ENCODE measurements at regions not wholly inside any gene's neighbourhood (a gene's known extent, or its start where the extent isn't known, plus 50 kb on each side); places are given as distances from the start of the nearest gene placed in this dataset.
"Not testable (repeated sequence)": the region's sequence is repeated elsewhere in the genome, so short reads cannot be mapped to it uniquely, and the experiment has no call there.

DNA sequence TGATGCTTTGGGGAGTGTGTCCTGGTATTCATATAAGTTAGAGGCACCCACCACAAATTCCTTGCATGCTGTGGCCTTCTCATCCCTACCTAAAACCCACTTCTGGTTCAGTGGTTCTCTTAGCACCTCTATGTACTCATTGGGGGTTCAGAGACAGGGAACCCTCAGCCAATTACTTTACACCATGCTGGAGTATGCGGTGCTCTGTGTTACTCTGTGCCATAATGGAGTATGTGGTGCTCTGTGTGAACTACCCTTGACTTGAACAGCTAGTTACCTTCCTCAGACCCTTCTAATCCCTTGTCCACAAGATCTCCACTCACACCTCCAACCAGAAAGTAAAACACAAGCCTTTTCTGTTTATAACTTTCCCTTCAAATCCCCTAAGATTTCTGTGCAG is 172.5 kb upstream of the E2F7 start:
- in situ Hi-C loops (cut with HindIII; ENCODE audit: low sequenced_read_pairs): loop anchor here (5.0 kb wide), 1 partner anchor 36 kb away; no protein-coding TSS in a partner anchor

DNA sequence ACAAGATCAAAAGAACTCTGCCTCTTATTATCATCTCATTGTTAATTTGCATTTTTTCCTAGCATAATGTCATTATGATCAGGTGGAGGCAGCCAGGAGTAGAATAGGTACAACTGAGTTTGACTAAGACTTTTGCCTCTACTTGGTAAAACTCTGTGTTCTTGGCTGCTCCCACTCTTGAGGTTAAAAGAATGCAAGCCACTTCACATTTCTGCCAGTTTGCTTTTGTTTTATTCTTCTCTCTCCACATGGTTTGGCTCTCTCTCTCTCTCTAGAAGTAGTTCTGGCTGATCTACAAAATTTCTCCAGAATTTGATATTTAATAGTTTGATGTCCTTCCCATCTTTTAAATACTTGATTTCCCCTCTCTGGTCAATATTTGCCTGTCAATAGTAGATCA is 170.7 kb upstream of the E2F7 start:
- in situ Hi-C loops (cut with HindIII; ENCODE audit: low sequenced_read_pairs): loop anchor here (5.0 kb wide), 1 partner anchor 34 kb away; no protein-coding TSS in a partner anchor

DNA sequence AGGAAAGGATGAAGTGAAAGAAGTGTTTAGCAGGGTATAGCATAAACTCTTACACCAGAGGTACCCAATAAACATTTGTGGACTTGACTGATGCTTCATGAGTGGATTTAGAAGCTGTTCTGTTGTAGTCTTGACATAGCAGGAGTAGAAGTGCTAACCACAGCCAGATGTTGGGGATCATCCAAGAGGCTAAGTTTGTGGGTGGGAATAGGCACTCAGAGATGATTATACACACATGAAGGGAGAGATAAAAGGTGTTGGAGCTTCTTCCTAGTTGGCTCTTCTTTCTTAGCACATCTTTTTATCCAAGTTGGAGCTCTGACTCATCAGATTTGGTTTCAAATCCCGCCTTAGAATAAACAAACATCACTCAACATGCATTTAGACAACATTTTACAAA is 166.7 kb upstream of the E2F7 start:
- in situ Hi-C loops (cut with HindIII; ENCODE audit: low sequenced_read_pairs): no loop called here

DNA sequence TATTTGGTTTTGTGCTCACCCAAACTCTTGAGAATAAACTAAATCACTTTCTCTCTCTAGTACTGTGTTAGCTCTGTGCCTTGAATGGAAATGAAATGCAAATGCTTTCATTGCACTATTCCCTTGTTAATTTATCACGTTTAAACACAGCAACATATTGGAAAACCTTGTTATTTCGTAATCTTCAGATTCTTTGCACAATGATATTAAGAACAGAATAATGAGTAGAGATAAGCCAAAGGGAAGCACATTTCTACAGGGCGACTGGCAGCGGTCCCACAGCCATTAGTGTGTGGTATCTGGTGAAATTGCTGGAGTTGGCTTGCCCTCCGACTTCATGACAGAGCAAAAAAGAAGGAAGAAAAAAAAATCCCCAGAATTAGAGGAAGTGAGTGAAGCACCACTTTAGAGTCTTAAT is 166.1 kb upstream of the E2F7 start:
- in situ Hi-C loops (cut with HindIII; ENCODE audit: low sequenced_read_pairs): no loop called here

DNA sequence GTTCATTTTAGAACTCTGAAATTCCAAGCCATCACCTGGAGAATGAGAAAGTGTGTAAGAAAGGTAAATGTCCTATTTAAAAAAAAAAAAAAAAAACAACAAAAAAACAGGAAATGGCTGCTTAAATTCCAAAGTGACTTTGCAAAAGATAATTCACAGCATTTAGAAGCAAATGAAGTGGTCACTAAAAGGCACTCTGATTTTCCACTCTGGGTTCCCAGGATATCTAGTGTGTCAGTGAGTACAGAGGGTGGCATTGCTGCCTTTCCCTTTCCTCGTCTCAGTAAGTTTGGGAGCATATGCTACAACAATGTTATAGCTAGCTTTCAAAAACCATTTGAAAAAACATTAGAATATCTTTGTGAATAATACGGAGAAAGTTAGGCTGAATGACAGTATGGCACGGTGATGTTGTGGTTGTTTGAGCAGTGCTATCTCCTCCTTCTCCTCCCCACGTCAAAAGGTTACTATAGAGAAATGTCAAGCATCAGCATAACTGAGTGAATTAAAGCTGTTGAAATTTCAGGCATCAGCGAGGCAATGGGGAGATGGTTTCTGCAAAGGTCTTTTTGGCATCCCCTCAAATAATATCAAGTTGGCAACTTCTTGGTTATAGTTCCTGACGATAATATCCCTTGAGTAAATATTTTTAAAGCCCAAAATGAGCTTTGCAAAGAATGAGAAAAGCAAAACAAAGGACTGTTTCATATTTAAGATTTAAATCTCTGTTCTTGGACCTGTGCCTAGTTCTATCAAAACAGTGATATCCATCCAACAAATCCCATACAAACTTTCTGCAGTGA is 164.5 kb upstream of the E2F7 start:
- in situ Hi-C loops (cut with HindIII; ENCODE audit: low sequenced_read_pairs): no loop called here

DNA sequence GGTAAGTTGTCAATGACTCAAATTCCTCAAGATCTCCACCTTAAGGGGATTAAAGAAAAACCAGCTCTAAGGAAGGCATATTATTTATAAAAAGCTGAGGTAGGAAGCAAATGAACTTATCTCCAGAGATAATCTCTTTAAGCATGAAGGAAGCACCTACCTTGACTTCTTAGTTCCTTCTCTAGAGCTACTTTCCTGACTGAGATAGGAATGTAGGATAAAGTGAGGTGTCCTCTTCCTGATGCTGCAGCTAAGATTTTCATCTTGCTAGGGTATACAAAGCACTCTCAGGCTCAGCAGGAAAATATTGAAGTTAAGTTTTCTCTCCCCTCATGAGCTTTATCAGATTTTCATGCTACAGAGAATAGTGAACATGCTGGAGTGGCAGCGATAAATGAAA is 163.0 kb upstream of the E2F7 start:
- in situ Hi-C loops (cut with HindIII; ENCODE audit: low sequenced_read_pairs): no loop called here

DNA sequence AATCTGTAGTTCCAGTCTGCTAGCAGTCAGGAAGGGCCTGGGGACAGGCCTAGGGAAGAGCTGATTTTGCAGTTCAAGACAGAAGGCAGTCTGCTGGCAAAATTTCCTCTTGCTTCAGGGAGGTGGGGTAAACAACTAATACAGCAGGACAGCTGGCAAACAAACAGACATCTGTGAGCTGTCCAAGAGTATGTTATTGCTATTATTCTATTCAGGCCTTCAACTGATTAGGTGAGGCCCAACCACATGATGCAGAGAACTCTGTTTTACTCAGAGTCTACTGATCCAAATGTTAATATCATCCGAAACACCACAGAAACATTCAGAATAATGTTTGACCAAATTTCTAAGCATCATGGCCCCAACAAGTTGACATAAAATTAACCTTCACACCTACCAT is 161.0 kb upstream of the E2F7 start:
- in situ Hi-C loops (cut with HindIII; ENCODE audit: low sequenced_read_pairs): no loop called here

DNA sequence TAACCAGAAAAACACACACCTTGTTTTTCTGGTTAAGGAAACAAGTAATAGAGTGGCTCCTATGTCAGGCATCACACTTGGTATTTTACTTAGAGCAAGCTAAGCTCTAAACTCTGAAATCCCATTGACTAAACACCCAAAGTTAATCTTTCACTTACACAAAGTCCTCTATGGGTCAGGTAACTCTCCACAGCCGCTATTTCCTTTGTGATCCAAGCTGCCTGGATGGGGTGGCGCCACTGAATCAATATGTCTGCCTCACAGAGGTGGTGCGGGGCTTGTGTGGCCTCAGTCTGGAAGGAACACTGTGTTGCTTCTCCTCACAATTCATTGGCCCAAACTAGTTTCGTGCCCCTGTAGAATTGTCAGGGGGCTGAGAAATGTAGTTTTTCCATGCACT is 160.0 kb upstream of the E2F7 start:
- in situ Hi-C loops (cut with HindIII; ENCODE audit: low sequenced_read_pairs): no loop called here

DNA sequence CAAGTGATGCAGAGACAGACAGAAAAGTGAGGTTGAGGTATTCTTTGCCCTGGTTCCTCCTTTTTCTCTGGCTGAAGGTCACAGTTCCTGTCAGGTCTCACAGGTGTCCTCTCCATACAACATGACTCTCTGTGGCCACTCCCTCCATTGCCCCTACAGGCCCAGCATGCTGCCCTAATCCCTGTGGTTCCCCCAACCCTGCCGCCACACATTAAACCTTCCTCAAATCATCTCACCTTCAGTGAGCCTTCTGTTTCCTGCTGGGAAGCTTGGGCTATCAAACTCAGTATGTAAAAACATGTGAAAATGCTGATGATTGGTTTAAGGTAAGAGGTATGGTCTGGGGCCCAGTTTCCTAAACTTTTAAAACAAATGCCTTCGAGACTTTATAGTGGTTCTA is 159.0 kb upstream of the E2F7 start:
- in situ Hi-C loops (cut with HindIII; ENCODE audit: low sequenced_read_pairs): no loop called here

DNA sequence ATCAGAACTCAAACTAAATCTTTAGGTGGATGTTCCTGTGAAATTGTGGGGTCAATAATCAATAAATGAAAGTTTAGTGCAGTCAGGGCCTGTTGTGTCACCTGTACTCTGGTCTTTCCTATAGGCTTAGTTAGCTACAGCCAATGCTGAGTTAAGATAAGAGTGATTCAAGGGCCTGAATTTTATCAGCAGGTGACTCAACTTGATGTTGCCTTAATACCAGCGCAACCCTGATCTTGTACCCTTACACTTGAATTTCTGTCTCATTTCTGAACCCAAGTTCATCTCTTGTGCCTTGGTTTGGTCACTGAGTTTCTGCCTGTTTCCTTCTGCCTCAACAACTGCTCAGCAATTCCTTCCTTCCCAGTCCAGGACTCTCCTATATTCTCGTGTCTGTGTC is 157.0 kb upstream of the E2F7 start:
- in situ Hi-C loops (cut with HindIII; ENCODE audit: low sequenced_read_pairs): no loop called here

DNA sequence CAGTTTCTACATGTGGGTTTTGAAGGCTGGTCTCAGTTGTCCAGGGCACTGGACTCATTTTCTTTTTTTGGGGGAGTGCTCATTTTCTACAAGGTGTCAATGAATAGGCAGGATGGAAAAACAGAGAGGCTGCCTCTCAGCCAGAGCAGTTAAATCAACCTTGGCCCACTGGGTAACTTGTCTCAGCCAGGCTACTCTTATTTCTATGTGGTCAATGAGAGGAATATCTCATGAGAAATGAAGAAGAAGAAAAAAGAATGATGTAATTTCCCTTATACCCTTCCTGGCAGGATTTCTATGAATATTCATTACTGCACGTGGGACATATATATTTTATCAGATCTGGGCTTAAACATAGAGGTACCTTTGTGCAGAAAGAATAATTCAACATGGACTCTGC is 155.2 kb upstream of the E2F7 start:
- in situ Hi-C loops (cut with HindIII; ENCODE audit: low sequenced_read_pairs): no loop called here

DNA sequence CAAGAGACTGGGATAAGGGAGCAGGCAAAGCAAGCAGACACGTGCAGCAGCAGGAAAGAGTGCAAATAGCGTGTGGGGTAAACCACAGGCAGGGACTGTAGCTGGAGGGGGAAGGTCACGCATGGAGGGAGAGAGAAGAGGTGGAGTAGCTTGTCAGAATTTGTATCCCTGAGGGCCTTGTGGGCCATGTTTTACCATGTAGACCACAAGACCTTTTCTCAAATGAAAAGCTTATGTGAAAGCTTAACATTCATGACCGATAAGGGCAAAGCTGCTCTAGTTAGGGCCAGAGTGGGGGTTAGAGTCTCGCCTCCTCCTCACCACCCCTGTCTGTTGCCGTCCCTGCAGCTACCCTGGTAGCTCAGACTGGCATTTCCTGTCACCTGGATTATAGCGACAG is 152.9 kb upstream of the E2F7 start:
- in situ Hi-C loops (cut with HindIII; ENCODE audit: low sequenced_read_pairs): no loop called here

DNA sequence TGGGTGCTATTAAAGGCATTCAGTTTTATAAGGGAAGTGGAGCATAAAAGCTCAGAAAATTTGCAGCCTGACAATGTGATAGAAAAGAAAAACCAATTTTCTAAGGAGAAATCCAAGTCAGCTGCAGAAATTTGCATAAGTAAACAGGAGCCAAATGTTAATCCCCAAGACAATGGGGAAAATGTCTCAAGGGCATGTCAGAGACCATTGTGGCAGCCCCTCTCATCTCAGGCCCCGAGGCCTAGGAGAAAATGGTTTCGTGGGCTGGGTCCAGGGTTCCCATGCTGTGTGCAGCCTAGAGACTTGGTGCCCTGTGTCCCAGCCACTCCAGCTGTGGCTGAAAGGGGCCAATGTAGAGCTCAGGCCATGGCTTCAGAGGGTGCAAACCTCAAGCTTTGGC is 150.8 kb upstream of the E2F7 start:
- in situ Hi-C loops (cut with HindIII; ENCODE audit: low sequenced_read_pairs): not testable (repeated sequence)

DNA sequence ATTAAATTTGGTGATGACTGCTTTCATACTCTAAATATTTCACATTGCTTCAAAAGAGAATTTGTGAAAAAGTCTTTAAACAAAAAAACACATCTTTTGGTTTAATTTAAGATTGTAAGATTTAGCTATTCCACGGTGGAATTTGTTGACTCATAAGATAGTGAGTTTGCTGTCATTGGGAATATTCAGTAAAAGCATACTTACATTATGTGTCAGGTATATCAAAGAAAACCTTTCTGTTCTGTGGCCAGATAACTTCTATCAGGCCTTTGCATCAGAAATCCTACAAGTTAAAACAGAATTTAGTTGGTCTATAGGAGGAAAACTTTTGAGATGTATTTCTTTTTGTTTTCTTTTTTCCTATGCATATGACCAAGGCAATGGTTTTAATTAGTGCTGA is 148.8 kb upstream of the E2F7 start:
- in situ Hi-C loops (cut with HindIII; ENCODE audit: low sequenced_read_pairs): no loop called here

DNA sequence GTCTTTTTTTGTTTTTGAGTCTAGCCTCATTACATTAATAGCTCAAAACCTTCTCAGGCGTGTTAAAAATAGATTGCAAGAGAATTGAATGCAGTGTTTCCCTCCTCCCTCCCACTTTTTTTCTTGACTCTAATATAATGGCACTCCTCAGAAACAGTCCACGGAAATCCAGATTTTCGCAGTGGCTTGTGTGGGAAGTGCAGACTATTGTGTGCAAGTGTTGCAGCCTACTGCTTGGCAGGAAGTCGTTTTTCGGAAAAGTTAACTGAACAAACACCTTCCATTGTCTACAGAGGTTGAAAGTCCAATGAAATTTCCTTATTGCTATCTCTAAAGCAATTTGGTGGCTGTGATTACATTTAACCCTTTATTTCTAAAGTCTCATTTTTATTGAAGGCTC is 147.9 kb upstream of the E2F7 start:
- in situ Hi-C loops (cut with HindIII; ENCODE audit: low sequenced_read_pairs): no loop called here

DNA sequence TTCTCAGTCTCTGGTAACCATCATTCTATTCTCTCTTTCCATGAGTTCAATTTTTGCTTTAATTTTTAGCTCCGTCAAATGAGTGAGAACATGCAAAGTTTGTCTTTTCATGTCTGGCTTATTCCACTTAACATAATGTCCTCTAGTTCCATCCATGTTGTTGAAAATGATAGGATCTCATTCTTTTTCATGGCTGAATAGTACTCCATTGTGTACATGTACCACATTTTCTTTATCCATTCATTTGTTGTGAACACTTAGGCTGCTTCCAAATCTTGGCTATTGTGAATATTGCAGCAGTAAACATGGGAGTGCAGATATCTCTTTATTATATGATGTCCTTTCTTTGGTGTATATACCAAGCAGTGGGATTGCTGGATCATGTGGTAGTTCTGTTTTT is 145.4 kb upstream of the E2F7 start:
- in situ Hi-C loops (cut with HindIII; ENCODE audit: low sequenced_read_pairs): no loop called here

DNA sequence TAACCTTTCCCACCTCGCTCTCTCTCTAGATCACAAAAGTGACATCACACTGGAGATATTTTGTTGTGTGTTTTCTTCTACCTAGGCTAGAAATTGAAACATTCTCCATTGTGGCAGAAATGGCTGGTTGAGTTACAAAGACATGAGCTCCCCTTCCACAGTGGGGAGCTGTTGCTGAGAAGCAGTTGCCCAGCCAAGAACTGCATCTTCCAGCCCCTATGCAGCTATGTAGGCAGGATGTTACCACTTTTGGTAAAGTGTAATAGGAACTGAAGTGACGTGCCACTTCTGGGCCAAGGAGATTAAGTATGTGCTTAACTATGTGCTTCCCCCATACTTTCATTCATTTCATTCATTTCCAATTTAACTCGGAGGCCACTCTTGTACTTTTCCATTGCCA is 138.7 kb upstream of the E2F7 start:
- in situ Hi-C loops (cut with HindIII; ENCODE audit: low sequenced_read_pairs): loop anchor here (5.0 kb wide), 1 partner anchor 33 kb away; no protein-coding TSS in a partner anchor

DNA sequence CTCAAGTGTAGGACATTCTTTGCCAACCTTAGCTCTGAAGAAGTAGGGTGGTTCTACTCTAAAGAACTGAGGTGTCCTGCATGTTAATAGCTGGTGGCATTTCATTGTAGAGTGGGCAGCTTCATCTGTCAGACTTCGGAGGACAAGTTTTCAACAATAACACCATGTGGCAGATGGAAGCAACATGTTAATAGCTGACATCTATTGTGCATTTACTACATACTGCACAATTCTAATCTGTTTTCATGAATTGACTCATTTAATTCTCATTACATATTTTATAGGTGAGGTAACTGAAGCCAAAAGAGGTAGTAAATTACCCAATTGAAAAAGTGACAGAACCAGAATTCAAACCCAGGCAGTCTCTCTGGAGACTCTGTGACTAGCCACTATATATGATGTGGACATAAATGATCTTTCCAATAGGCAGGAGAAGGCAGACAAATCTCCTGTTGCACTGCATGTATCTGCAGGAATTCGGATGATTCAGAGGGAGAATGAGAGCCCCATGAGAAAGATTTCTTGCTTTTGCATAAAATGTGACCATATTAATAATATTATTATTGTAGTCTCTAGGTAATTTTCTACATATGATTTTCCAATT is 137.2 kb upstream of the E2F7 start:
- in situ Hi-C loops (cut with HindIII; ENCODE audit: low sequenced_read_pairs): loop anchor here (5.0 kb wide), 1 partner anchor 35 kb away; no protein-coding TSS in a partner anchor

DNA sequence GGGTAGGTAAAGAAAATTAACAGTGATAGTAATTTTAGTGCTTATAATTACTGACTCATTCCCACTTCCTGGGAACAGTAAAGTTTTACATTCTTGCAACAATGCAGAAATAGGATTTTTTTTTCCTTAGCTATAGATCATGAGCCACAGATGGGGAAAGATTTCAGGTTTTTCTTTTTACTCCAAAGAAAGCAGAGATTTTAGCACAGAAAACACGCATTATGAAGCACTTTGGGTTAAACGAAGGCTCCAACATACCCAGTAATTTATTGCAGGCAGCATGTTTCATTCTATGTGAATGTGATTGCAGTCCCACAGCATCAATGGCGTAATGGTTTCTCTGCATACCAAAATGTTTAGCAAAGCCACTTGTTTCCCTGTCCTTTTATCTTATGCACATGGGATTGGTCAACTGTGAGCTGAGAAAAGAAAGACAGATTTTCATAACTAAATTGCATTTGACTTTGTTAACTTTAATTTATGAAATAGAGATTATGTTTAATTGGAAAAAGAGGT is 124.6 kb upstream of the E2F7 start:
- in situ Hi-C loops (cut with HindIII; ENCODE audit: low sequenced_read_pairs): no loop called here

DNA sequence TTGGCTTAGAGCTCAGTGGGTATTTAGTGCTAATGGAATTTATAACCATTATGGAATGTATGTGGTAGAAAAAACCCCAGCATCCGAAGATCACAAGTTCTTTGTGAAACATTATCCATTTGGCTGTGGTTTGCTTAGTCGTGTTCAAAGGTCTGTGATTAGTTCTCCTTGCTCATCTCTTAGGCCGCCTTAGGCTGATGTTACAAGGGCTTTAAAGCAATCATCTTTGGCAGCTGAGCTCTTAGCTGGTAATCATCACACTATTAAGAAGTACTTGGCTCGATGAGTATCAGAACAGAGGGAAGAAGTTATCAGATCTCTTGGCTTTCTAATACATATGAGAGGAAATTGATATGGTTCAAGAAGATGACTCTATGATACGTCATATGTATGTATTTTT is 124.1 kb upstream of the E2F7 start:
- in situ Hi-C loops (cut with HindIII; ENCODE audit: low sequenced_read_pairs): no loop called here

DNA sequence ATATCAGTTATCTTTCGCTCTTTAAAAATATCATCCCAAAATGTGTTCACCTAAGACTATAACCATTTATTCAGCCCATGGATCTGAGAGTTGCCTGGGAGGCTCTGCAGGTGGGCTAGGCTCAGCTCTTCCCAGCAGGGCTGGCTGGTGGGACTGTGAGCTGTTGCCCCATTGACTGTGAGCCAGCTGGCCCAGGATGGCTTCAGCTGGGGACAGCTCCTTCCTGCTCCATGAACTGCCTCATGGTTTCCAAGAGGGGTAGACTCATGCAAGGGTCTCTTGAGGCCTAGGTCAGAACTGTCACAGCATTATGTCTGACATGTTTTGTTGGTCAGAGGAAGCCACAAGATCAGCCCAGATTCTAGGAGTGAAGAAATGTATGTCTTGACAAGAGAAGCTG is 114.1 kb upstream of the E2F7 start:
- in situ Hi-C loops (cut with HindIII; ENCODE audit: low sequenced_read_pairs): no loop called here

DNA sequence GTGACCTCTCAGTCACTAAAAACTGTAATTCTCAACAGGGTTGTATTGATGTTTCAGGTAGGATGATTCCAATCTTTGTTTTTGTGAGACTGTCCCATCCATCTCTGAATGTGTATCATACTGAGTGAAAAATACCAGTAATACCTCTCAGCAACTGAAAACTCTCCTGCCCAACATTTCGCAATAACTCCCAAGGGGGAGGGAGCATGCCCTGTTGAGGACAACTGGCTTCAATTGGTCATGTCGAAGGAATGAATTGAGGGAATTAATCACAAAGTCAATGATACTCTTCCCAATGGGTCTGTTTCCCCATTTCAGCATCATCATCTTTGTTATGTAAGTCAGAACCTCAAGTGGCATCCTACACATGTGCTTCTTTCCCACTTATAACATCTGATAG is 102.4 kb upstream of the E2F7 start:
- in situ Hi-C loops (cut with HindIII; ENCODE audit: low sequenced_read_pairs): no loop called here

Data from endothelial cell of hepatic sinusoid (primary cell).